ENCODE measurements at regions not wholly inside any gene's neighbourhood (a gene's known extent, or its start where the extent isn't known, plus 50 kb on each side); places are given as distances from the start of the nearest gene placed in this dataset.
"Not testable (repeated sequence)": the region's sequence is repeated elsewhere in the genome, so short reads cannot be mapped to it uniquely, and the experiment has no call there.

DNA sequence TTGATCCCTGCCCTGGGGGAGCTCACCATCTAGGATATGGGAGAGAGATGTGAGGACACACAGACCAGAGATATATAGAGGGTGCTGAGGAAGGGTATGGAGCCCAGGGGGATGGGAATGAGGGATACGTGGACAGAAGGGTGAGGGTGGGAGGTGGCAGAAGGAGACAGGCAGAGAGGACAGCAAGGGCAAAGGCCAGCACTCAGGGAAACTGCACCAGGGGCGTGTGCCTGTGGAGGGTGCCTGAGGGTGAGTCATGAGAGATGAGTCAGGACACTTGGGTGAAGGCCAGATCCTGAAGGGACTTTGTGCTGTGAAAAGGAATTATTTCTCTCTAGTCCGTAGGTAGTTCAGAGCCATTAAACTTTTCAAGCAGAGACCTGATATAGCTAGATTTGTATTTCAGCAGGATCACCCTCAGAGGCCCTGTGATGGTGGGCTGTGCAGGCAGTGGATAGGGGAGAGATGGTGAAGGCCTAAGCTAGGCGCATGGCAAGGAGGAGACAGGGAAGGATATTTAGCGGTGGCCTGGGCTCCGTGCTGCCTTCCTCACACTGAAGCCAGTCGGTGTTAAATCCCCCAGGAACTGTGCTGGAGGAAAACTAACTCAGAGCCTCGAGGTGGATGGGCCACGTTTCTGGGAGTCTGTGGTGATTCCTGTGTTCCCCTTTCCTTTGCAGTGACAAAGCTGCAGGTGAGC is 3075.0 kb downstream of the RPIA start:
- H3K27ac ChIP-seq (ENCODE audit: low read length); H3K36me3 ChIP-seq (ENCODE audit: control insufficient read depth in 1 of 2, insufficient read depth in 2 of 2, low read length in 2 of 2); H3K9me3 ChIP-seq (ENCODE audit: control insufficient read depth in 1 of 2, low read length in 2 of 2); H3K4me1 ChIP-seq (ENCODE audit: control insufficient read depth in 1 of 2, insufficient read depth in 2 of 2, low read length in 2 of 2); H3K4me3 ChIP-seq (ENCODE audit: low read depth in 1 of 2, low read length in 2 of 2); H3K27me3 ChIP-seq (ENCODE audit: low read depth, low read length): not testable (repeated sequence)

- not testable (repeated sequence) for H3K27ac ChIP-seq (ENCODE audit: low read length); H3K36me3 ChIP-seq (ENCODE audit: control insufficient read depth in 1 of 2, insufficient read depth in 2 of 2, low read length in 2 of 2); H3K27me3 ChIP-seq (ENCODE audit: low read depth, low read length); H3K4me3 ChIP-seq (ENCODE audit: low read depth in 1 of 2, low read length in 2 of 2); H3K9me3 ChIP-seq (ENCODE audit: control insufficient read depth in 1 of 2, low read length in 2 of 2); H3K4me1 ChIP-seq (ENCODE audit: control insufficient read depth in 1 of 2, insufficient read depth in 2 of 2, low read length in 2 of 2)
Measured at GRCh38 chr2:91768301-91768700, 3076.8 kb downstream of the RPIA start.

GRCh38 chr2:91768997-91769396 is 3077.5 kb downstream of the RPIA start:
- not testable (repeated sequence) for H3K4me3 ChIP-seq (ENCODE audit: low read depth in 1 of 2, low read length in 2 of 2)

DNA sequence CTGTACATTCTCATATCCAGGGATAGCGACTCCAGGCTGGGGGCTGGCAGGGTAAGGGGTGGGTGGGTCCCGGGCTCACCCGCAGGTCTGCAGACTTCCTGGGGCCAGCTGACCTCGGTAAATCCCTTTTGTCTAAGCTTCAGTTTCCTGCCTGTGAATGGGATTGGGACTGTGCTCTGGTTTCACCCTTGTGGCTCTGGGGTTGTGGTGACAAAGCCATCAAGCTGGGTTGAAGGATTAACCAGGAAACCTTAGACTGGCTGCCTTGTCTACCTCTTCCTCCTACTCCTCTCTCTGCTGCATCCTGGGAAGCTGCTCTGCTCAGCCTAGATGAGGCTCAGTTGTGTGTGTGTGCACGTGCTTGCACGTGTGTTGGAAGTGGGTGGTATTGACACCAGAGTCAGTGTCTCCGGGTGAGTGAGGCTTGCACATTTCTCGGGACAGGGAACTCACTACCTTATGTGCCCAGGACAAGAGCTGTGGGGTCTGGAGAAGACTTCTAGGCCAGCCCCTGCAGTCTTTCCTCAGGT is 3078.6 kb downstream of the RPIA start:
- not testable (repeated sequence) for H3K4me1 ChIP-seq (ENCODE audit: control insufficient read depth in 1 of 2, insufficient read depth in 2 of 2, low read length in 2 of 2); H3K9me3 ChIP-seq (ENCODE audit: control insufficient read depth in 1 of 2, low read length in 2 of 2); H3K27ac ChIP-seq (ENCODE audit: low read length); H3K27me3 ChIP-seq (ENCODE audit: low read depth, low read length); H3K36me3 ChIP-seq (ENCODE audit: control insufficient read depth in 1 of 2, insufficient read depth in 2 of 2, low read length in 2 of 2); H3K4me3 ChIP-seq (ENCODE audit: low read depth in 1 of 2, low read length in 2 of 2)

More at GRCh38 chr2:91768997-91769396, 3077.5 kb downstream of the RPIA start:
- H3K27ac ChIP-seq (ENCODE audit: low read length); H3K36me3 ChIP-seq (ENCODE audit: control insufficient read depth in 1 of 2, insufficient read depth in 2 of 2, low read length in 2 of 2); H3K4me1 ChIP-seq (ENCODE audit: control insufficient read depth in 1 of 2, insufficient read depth in 2 of 2, low read length in 2 of 2); H3K9me3 ChIP-seq (ENCODE audit: control insufficient read depth in 1 of 2, low read length in 2 of 2); H3K27me3 ChIP-seq (ENCODE audit: low read depth, low read length): not testable (repeated sequence)

- not testable (repeated sequence) for H3K4me3 ChIP-seq (ENCODE audit: low read depth in 1 of 2, low read length in 2 of 2); H3K9me3 ChIP-seq (ENCODE audit: control insufficient read depth in 1 of 2, low read length in 2 of 2); H3K27me3 ChIP-seq (ENCODE audit: low read depth, low read length); H3K36me3 ChIP-seq (ENCODE audit: control insufficient read depth in 1 of 2, insufficient read depth in 2 of 2, low read length in 2 of 2); H3K27ac ChIP-seq (ENCODE audit: low read length); H3K4me1 ChIP-seq (ENCODE audit: control insufficient read depth in 1 of 2, insufficient read depth in 2 of 2, low read length in 2 of 2)
Measured at GRCh38 chr2:91771604-91772003, 3080.1 kb downstream of the RPIA start.

DNA sequence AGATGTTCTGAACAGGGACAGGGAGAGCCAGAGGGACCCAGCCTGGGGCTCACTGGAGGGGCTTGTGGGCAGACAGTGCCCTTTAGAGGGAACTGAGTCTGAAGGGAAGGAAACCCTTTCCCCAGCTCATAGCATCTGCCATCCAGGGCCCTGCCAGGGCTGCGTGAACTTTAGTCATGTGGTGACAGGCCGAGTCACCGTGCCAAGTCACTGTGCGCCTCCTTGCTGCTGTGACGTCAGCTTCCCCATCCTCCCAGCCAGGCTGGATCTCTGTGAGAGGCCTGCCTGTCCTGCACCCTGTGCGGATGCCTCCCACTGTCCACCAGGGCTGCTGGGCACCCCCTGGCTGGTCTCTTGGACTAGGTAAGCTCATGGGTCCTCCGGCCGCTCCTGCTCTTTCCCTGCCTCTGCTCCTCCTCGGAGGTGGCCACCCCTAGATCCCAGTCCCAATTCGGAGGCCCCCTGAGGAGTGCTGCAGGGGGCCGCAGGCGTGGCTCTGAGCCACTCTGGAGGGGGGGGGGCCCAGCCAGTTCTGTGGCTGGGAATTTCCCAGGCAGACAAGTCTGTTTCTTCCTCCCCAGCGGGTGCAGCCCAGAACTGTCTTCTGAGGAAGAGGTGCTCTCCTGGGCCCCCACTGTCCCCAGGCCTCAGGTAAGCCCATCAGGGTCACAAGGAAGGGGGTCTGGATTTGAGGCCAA is 3080.9 kb downstream of the RPIA start:
- H3K36me3 ChIP-seq (ENCODE audit: control insufficient read depth in 1 of 2, insufficient read depth in 2 of 2, low read length in 2 of 2); H3K4me3 ChIP-seq (ENCODE audit: low read depth in 1 of 2, low read length in 2 of 2); H3K4me1 ChIP-seq (ENCODE audit: control insufficient read depth in 1 of 2, insufficient read depth in 2 of 2, low read length in 2 of 2); H3K9me3 ChIP-seq (ENCODE audit: control insufficient read depth in 1 of 2, low read length in 2 of 2); H3K27me3 ChIP-seq (ENCODE audit: low read depth, low read length); H3K27ac ChIP-seq (ENCODE audit: low read length): not testable (repeated sequence)

DNA sequence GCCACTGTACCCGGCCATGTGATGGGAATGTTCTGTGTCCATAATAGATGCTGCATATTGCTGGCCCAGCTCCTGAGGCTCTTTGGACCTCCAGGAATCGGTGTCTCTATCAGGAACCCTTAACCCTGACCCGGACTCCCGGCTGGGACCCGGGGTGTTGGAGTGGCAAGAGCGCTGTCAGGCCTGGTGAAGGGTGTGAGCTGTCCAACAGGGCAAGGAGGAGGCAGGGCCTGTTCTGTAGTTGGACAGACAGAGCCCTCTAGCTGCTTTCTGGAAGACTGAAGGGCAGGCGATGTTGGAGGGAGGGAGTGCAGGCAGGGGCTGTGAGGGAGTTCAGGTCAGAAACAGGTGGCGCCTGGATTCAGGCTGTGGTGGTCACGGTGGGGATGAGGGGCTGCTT is 3082.3 kb downstream of the RPIA start:
- H3K4me1 ChIP-seq (ENCODE audit: control insufficient read depth in 1 of 2, insufficient read depth in 2 of 2, low read length in 2 of 2); H3K27me3 ChIP-seq (ENCODE audit: low read depth, low read length); H3K4me3 ChIP-seq (ENCODE audit: low read depth in 1 of 2, low read length in 2 of 2); H3K9me3 ChIP-seq (ENCODE audit: control insufficient read depth in 1 of 2, low read length in 2 of 2); H3K36me3 ChIP-seq (ENCODE audit: control insufficient read depth in 1 of 2, insufficient read depth in 2 of 2, low read length in 2 of 2); H3K27ac ChIP-seq (ENCODE audit: low read length): not testable (repeated sequence)

- H3K36me3 ChIP-seq (ENCODE audit: control insufficient read depth in 1 of 2, insufficient read depth in 2 of 2, low read length in 2 of 2); H3K27me3 ChIP-seq (ENCODE audit: low read depth, low read length); H3K4me3 ChIP-seq (ENCODE audit: low read depth in 1 of 2, low read length in 2 of 2); H3K27ac ChIP-seq (ENCODE audit: low read length); H3K9me3 ChIP-seq (ENCODE audit: control insufficient read depth in 1 of 2, low read length in 2 of 2); H3K4me1 ChIP-seq (ENCODE audit: control insufficient read depth in 1 of 2, insufficient read depth in 2 of 2, low read length in 2 of 2): not testable (repeated sequence)
Measured at GRCh38 chr2:91775193-91775592, 3083.7 kb downstream of the RPIA start.

- not testable (repeated sequence) for H3K27ac ChIP-seq (ENCODE audit: low read length); H3K4me3 ChIP-seq (ENCODE audit: low read depth in 1 of 2, low read length in 2 of 2); H3K9me3 ChIP-seq (ENCODE audit: control insufficient read depth in 1 of 2, low read length in 2 of 2); H3K4me1 ChIP-seq (ENCODE audit: control insufficient read depth in 1 of 2, insufficient read depth in 2 of 2, low read length in 2 of 2); H3K36me3 ChIP-seq (ENCODE audit: control insufficient read depth in 1 of 2, insufficient read depth in 2 of 2, low read length in 2 of 2); H3K27me3 ChIP-seq (ENCODE audit: low read depth, low read length)
Measured at GRCh38 chr2:91780324-91780723, 3088.9 kb downstream of the RPIA start.

DNA sequence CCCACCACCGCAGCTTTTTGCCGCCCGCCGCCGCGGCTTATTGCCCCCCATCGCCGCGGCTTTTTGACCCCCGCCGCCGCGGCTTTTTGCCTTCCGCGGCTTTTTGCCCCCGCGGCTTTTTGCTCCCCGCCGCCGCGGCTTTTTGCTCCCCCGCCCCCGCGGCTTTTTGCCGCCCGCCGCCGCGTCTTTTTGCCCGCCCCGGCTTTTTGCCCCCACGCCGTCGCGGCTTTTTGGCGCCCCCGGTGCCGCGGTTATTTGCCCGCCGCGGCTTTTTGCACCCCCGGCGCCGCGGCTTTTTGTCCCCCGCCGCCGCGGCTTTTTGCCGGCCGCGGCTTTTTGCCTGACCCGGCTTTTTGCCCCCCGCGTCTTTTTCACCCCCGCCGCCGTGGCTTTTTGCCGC is 3061.8 kb upstream of the TEKT4 start:
- H3K27me3 ChIP-seq (ENCODE audit: low read depth, low read length); H3K27ac ChIP-seq (ENCODE audit: low read length); H3K36me3 ChIP-seq (ENCODE audit: control insufficient read depth in 1 of 2, insufficient read depth in 2 of 2, low read length in 2 of 2); H3K4me3 ChIP-seq (ENCODE audit: low read depth in 1 of 2, low read length in 2 of 2); H3K9me3 ChIP-seq (ENCODE audit: control insufficient read depth in 1 of 2, low read length in 2 of 2); H3K4me1 ChIP-seq (ENCODE audit: control insufficient read depth in 1 of 2, insufficient read depth in 2 of 2, low read length in 2 of 2): not testable (repeated sequence)

- H3K9me3 ChIP-seq (ENCODE audit: control insufficient read depth in 1 of 2, low read length in 2 of 2), result peaks cover 0 to 5% of the 10 kb centered on the region in 2 donors
- H3K4me1 ChIP-seq (ENCODE audit: control insufficient read depth in 1 of 2, insufficient read depth in 2 of 2, low read length in 2 of 2), result peaks cover 0 to 5% of the 10 kb centered on the region in 2 donors
- no peak overlapping the region for H3K27ac ChIP-seq (ENCODE audit: low read length)
- no peaks in the 10 kb centered on the region for H3K27me3 ChIP-seq (ENCODE audit: low read depth, low read length)
- peak overlapping the region in 1 of 2 donors; percentile 35 for H3K4me3 ChIP-seq (ENCODE audit: low read depth in 1 of 2, low read length in 2 of 2)
- H3K36me3 ChIP-seq (ENCODE audit: control insufficient read depth in 1 of 2, insufficient read depth in 2 of 2, low read length in 2 of 2), result no peaks in the 10 kb centered on the region
Measured at GRCh38 chr2:91839904-91840868, 3031.0 kb upstream of the TEKT4 start.
